ENCODE measurements at regions not wholly inside any gene's neighbourhood (a gene's known extent, or its start where the extent isn't known, plus 50 kb on each side); places are given as distances from the start of the nearest gene placed in this dataset.

GRCh38 chr12:72084880-72085279 is 146.2 kb downstream of the TPH2 start:
- H3K27me3 ChIP-seq (replicated peaks in 1 of 2; ENCODE audit: control insufficient read depth in 2 of 2, insufficient read depth in 2 of 2, low read length in 1 of 2) = no peaks in the 10 kb centered on the region; a peak in 1 of 4 replicates
- FAIRE-seq (no peak), DNase-seq (ENCODE audit: low read depth, low spot score) (no peak), ATAC-seq (no peak)
- H4K20me1 ChIP-seq (ENCODE audit: control insufficient read depth, insufficient read depth) = no peaks in the 10 kb centered on the region
- no peaks in the 10 kb centered on the region for H3K36me3 ChIP-seq (ENCODE audit: control insufficient read depth in 2 of 2, insufficient read depth in 2 of 2, low read length in 1 of 2)
- H3K9ac ChIP-seq (ENCODE audit: control insufficient read depth, insufficient read depth, low read length) = no peak overlapping the region
- H3K79me2 ChIP-seq (ENCODE audit: control insufficient read depth, insufficient read depth, low read length) = no peaks in the 10 kb centered on the region
- intact Hi-C loops (cut with micrococcal nuclease; ENCODE audit: unreplicated experiment) (no loop called here), in situ Hi-C loops (cut with MboI) (no loop called here)
- no peak overlapping the region for H3K4me3 ChIP-seq
- H3K4me2 ChIP-seq (ENCODE audit: control insufficient read depth, insufficient read depth) = no peak overlapping the region
- BruUV-seq (replicated peaks) = no TSS peak
- no peaks in the 10 kb centered on the region for H3K4me1 ChIP-seq (ENCODE audit: control insufficient read depth, insufficient read depth, low read length)
- TF ChIP-seq EGR1 (IDR thresholded peaks at IDR 0.05; ENCODE audit: borderline replicate concordance in 1 of 2, low read depth in 2 of 2, low read length in 2 of 2) (no peak), BACH1 (IDR thresholded peaks at IDR 0.05; ENCODE audit: borderline replicate concordance) (no peak), ZBTB11 (CRISPR knock-in tag; IDR thresholded peaks at IDR 0.05) (no peak), ZBTB40 (IDR thresholded peaks at IDR 0.05; ENCODE audit: borderline replicate concordance) (no peak), LARP7 (IDR thresholded peaks at IDR 0.05) (no peak), MYC (IDR thresholded peaks at IDR 0.05; ENCODE audit: insufficient read depth, insufficient read length, insufficient replicate concordance, low read length, severe bottlenecking) (no peak), NBN (IDR thresholded peaks at IDR 0.05) (no peak)
- POLR2A ChIA-PET = no interaction called here
- RAD21 ChIA-PET (ENCODE audit: unreplicated experiment) = no interaction called here
- no peaks in the 10 kb centered on the region for H3K9me3 ChIP-seq (replicated peaks; ENCODE audit: control insufficient read depth, insufficient read depth, low read length)
- no peak overlapping the region for H2AFZ ChIP-seq (ENCODE audit: control insufficient read depth, low read depth, low read length)
- SMC1A ChIA-PET (ENCODE audit: uncharacterized antibody, unreplicated experiment) = interaction anchor here (0.8 kb wide), 1 partner anchor 9 kb away, joined by 3 read pairs; no protein-coding TSS in a partner anchor
- H3K27ac ChIP-seq (ENCODE audit: control insufficient read depth, insufficient read depth) = no peak overlapping the region
- CTCF ChIA-PET = no interaction called here
- 0% methylated on average over 1 of the region's 1 CpG for WGBS (ENCODE audit: insufficient coverage, insufficient replicate concordance, low lambda C conversion rate, missing lambda C conversion rate)

All from GM12878 (cell line).